Astrocyte (in vitro differentiated cells and primary cell): ENCODE measurements at regions not wholly inside any gene's neighbourhood (a gene's known extent, or its start where the extent isn't known, plus 50 kb on each side); places are given as distances from the start of the nearest gene placed in this dataset.

ENCODE experiments used
- DNase-seq: peaks from one replicate; pipeline ENCODE4 v3.0.0-alpha.2; 2010; ENCODE audit warnings: low read depth
- FAIRE-seq: peaks from 2 replicates; lab custom pipeline; 2011; peaks lifted over from hg19 to GRCh38; lab: Jason Lieb, UNC
- H2AFZ ChIP-seq: 2 replicates; pipeline ENCODE4 v1.6.0; 2012; ENCODE audit warnings: low read depth, low read length, inconsistent platforms
- H3K27ac ChIP-seq: 2 replicates; pipeline ENCODE4 v1.5.1; 2011; ENCODE audit warnings: low read depth, low read length, inconsistent platforms
- H3K27me3 ChIP-seq: 2 replicates; pipeline ENCODE4 v1.6.0; 2011; ENCODE audit warnings: low read length, inconsistent platforms; ENCODE audit not compliant: insufficient read depth
- H3K36me3 ChIP-seq: 2 replicates; pipeline ENCODE4 v1.5.1; 2011; ENCODE audit warnings: low read length, inconsistent platforms; ENCODE audit not compliant: insufficient read depth
- H3K4me1 ChIP-seq: 2 replicates; pipeline ENCODE4 v1.5.1; 2011; ENCODE audit warnings: low read length, inconsistent platforms; ENCODE audit not compliant: insufficient read depth
- H3K4me2 ChIP-seq: 2 replicates; pipeline ENCODE4 v1.6.0; 2012; ENCODE audit warnings: low read length, inconsistent platforms
- H3K4me3 ChIP-seq: 2 replicates; pipeline ENCODE4 v1.5.1; 2011; ENCODE audit warnings: low read depth, mild to moderate bottlenecking, low read length, inconsistent platforms; ENCODE audit not compliant: insufficient read depth
- H3K79me2 ChIP-seq: 2 replicates; pipeline ENCODE4 v1.6.0; 2012; ENCODE audit warnings: mild to moderate bottlenecking, low read length, inconsistent platforms; ENCODE audit not compliant: insufficient read depth
- H3K9ac ChIP-seq: 2 replicates; pipeline ENCODE4 v1.6.0; 2012; ENCODE audit warnings: mild to moderate bottlenecking, low read length, inconsistent platforms
- H3K9me3 ChIP-seq: 2 replicates; pipeline ENCODE4 v1.5.1; 2012; ENCODE audit warnings: low read depth, mild to moderate bottlenecking, low read length, inconsistent platforms; ENCODE audit not compliant: insufficient read depth
- H4K20me1 ChIP-seq: 2 replicates; pipeline ENCODE4 v1.6.0; 2012; ENCODE audit warnings: low read length, inconsistent platforms; ENCODE audit not compliant: insufficient read depth
- H3K27ac Mint-ChIP-seq: one replicate; pipeline ENCODE4 v1.8.0; 2021; ENCODE audit warnings: mild to moderate bottlenecking, mixed read lengths; ENCODE audit not compliant: unreplicated experiment
- H3K27me3 Mint-ChIP-seq: one replicate; pipeline ENCODE4 v1.8.0; 2021; ENCODE audit warnings: low read depth, mixed read lengths; ENCODE audit not compliant: unreplicated experiment
- H3K36me3 Mint-ChIP-seq: one replicate; pipeline ENCODE4 v1.8.0; 2021; ENCODE audit warnings: low read depth, mixed read lengths; ENCODE audit not compliant: unreplicated experiment
- H3K4me1 Mint-ChIP-seq: one replicate; pipeline ENCODE4 v1.8.0; 2021; ENCODE audit warnings: low read depth, mixed read lengths; ENCODE audit not compliant: unreplicated experiment
- H3K4me3 Mint-ChIP-seq: one replicate; pipeline ENCODE4 v1.8.0; 2021; ENCODE audit warnings: mild to moderate bottlenecking, moderate library complexity, mixed read lengths; ENCODE audit not compliant: unreplicated experiment
- H3K9me3 Mint-ChIP-seq: one replicate; pipeline ENCODE4 v1.8.0; 2021; ENCODE audit warnings: mild to moderate bottlenecking, mixed read lengths; ENCODE audit not compliant: unreplicated experiment
- CTCF ChIP-seq: IDR thresholded peaks from 2 replicates; pipeline ENCODE4 v1.5.1; 2011; ENCODE audit warnings: low read depth, mild to moderate bottlenecking, inconsistent platforms, low read length, moderate library complexity; ENCODE audit not compliant: insufficient read depth
- EZH2 ChIP-seq: IDR thresholded peaks from 2 replicates; pipeline ENCODE4 v1.6.1; 2012; ENCODE audit warnings: mild to moderate bottlenecking, low read length, inconsistent platforms; ENCODE audit not compliant: insufficient read depth

- Mint-ChIP-seq H3K36me3 (no peaks in the 10 kb centered on the region), H3K4me1 (peaks cover 17% of the 10 kb centered on the region), H3K4me3 (no peak overlapping the region), H3K9me3 (no peaks in the 10 kb centered on the region), H3K27me3 (no peaks in the 10 kb centered on the region), H3K27ac (no peak overlapping the region)
- Histone ChIP-seq H3K27me3 (no peaks in the 10 kb centered on the region), H3K4me3 (no peak overlapping the region), H3K9ac (no peak overlapping the region), H3K9me3 (no peaks in the 10 kb centered on the region), H2AFZ (no peak overlapping the region), H3K27ac (no peak overlapping the region), H3K4me1 (no peaks in the 10 kb centered on the region), H3K79me2 (no peaks in the 10 kb centered on the region), H3K36me3 (no peaks in the 10 kb centered on the region), H4K20me1 (no peaks in the 10 kb centered on the region), H3K4me2 (no peak overlapping the region)
- FAIRE-seq = no peak
- no peak for TF ChIP-seq CTCF
- no peak for TF ChIP-seq EZH2
- no peak for DNase-seq
Observed at GRCh38 chr5:125152461-125153189, 406.2 kb upstream of the ZNF608 start.

GRCh38 chr5:125153231-125153630 is 406.8 kb upstream of the ZNF608 start:
- Mint-ChIP-seq H3K27ac (no peak overlapping the region), H3K36me3 (no peaks in the 10 kb centered on the region), H3K9me3 (no peaks in the 10 kb centered on the region), H3K4me3 (no peak overlapping the region), H3K27me3 (no peaks in the 10 kb centered on the region), H3K4me1 (peaks cover 15% of the 10 kb centered on the region)
- TF ChIP-seq CTCF (no peak), EZH2 (no peak)
- Histone ChIP-seq H3K9ac (no peak overlapping the region), H3K36me3 (no peaks in the 10 kb centered on the region), H3K79me2 (no peaks in the 10 kb centered on the region), H3K4me3 (no peak overlapping the region), H2AFZ (no peak overlapping the region), H3K4me1 (no peaks in the 10 kb centered on the region), H3K27ac (no peak overlapping the region), H3K9me3 (no peaks in the 10 kb centered on the region), H3K4me2 (no peak overlapping the region), H3K27me3 (no peaks in the 10 kb centered on the region), H4K20me1 (no peaks in the 10 kb centered on the region)
- no peak for DNase-seq
- no peak for FAIRE-seq
